ENCODE measurements at regions not wholly inside any gene's neighbourhood (a gene's known extent, or its start where the extent isn't known, plus 50 kb on each side); places are given as distances from the start of the nearest gene placed in this dataset.

DNA sequence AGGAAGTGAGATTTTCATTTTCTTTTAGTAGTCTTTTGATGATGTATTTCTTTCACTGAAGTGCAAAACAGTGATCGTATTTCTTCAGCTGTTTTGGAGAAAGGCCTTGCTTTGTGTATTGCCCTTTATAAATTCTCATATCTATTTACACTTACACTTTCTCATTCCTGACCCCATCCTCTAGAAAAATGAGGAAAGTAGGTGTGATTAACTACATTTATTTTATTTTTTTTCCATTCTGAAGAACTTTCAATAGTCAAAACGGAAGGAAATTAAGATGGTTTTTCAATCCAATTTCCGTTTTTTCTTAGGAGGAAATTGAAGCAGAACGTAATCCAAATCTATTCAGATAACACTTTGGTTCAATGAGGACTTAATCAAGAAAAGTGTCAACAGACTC lies 188.1 kb downstream of the SLITRK5 start:
- in situ Hi-C loops (cut with HindIII; ENCODE audit: low pct_ligation_motif_present, low pct_unique_long_range_greater_than_20kb, low sequenced_read_pairs), result no loop called here

DNA sequence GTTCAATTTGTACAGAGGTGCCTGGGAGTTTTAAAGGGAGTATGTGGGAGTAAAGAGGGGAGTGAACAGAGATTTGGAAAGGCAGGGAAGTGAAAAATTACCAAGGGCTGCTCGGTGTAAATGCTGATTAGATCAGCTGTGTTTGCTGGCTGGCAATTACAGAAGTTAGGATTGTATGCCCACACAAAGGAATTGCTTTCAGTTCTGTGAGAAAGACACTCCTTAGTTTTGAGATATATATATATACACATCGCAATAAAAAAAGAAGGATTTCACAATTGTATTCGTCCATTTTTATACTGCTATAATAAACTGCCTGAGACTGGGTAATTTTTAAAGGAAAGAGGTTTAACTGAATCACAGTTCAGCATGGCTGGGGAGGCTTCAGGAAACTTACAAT lies 196.3 kb downstream of the SLITRK5 start:
- in situ Hi-C loops (cut with HindIII; ENCODE audit: low pct_ligation_motif_present, low pct_unique_long_range_greater_than_20kb, low sequenced_read_pairs), result no loop called here
- DNase-seq, result no peak

More for the DNA sequence above, 188.1 kb downstream of the SLITRK5 start:
- no peak for DNase-seq

GRCh38 chr13:87868731-87869130 lies 197.6 kb downstream of the SLITRK5 start:
- in situ Hi-C loops (cut with HindIII; ENCODE audit: low pct_ligation_motif_present, low pct_unique_long_range_greater_than_20kb, low sequenced_read_pairs), result no loop called here
- no peak for DNase-seq

DNA sequence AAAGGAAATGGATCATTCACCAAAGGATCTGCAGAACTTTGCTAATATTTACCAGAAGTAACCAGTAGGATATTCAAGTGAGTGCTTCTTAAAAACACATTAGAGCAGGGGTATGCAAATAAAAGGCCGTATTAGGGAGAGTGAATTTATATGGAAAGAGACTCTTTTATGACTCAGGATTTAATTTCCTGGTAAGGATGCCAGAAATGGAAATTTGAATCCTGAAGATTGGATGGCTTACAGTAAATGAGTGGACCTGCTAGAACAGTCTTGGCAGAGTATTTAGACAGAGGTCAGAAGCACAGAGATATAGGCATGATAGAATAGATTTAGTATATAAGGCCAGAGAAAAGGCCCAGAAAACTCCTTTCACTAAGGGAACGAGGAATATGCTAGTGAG lies 201.6 kb downstream of the SLITRK5 start:
- no peak for DNase-seq
- in situ Hi-C loops (cut with HindIII; ENCODE audit: low pct_ligation_motif_present, low pct_unique_long_range_greater_than_20kb, low sequenced_read_pairs), result no loop called here

DNA sequence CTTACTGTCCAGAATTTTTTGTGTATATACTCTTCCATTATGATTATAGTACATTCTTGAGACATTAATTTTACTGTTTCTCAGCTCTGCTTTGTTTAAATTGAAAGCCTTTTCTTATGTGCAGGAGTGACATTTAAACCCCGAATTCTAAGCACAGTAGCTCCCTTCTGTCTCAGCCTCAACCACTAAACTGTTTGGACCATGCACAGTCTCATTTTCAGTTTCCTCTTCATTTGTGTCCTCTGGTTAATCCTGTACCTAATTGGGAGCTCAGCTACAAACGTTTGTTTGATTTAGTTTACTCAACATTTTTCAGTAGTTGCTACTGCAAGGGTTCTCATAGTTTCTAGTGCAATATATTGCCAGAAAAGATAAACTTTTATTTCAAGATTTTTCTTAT lies 206.3 kb downstream of the SLITRK5 start:
- in situ Hi-C loops (cut with HindIII; ENCODE audit: low pct_ligation_motif_present, low pct_unique_long_range_greater_than_20kb, low sequenced_read_pairs), result no loop called here
- DNase-seq, result no peak

DNA sequence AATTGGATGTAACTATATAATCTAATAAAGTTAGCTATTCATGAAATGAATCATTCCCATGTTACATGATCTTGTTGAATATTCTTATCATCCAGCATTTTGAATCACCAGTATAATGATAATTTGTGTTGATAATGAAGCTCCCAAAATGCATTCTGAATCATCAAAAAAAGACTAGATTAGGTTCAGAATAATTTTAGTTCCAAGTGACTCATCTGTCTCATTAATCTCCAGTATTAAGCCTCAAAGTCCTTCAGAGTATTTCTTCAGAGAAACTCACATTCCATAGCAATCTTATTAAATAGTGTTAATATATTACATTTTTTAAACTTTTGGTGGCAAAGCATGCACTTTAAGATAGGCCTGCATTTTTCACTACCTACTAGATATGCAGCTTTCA lies 207.5 kb downstream of the SLITRK5 start:
- no peak for DNase-seq
- in situ Hi-C loops (cut with HindIII; ENCODE audit: low pct_ligation_motif_present, low pct_unique_long_range_greater_than_20kb, low sequenced_read_pairs), result no loop called here

GRCh38 chr13:87884884-87885283 lies 213.7 kb downstream of the SLITRK5 start:
- in situ Hi-C loops (cut with HindIII; ENCODE audit: low pct_ligation_motif_present, low pct_unique_long_range_greater_than_20kb, low sequenced_read_pairs), result no loop called here
- peak; percentile 72 for DNase-seq

- DNase-seq, result no peak
- in situ Hi-C loops (cut with HindIII; ENCODE audit: low pct_ligation_motif_present, low pct_unique_long_range_greater_than_20kb, low sequenced_read_pairs), result no loop called here
Observed at GRCh38 chr13:87887459-87888123, 216.4 kb downstream of the SLITRK5 start.

- in situ Hi-C loops (cut with HindIII; ENCODE audit: low pct_ligation_motif_present, low pct_unique_long_range_greater_than_20kb, low sequenced_read_pairs), result no loop called here
- no peak for DNase-seq
Observed at GRCh38 chr13:87889254-87889653, 218.1 kb downstream of the SLITRK5 start.

GRCh38 chr13:87893186-87893585 lies 222.0 kb downstream of the SLITRK5 start:
- in situ Hi-C loops (cut with HindIII; ENCODE audit: low pct_ligation_motif_present, low pct_unique_long_range_greater_than_20kb, low sequenced_read_pairs), result no loop called here
- no peak for DNase-seq

DNA sequence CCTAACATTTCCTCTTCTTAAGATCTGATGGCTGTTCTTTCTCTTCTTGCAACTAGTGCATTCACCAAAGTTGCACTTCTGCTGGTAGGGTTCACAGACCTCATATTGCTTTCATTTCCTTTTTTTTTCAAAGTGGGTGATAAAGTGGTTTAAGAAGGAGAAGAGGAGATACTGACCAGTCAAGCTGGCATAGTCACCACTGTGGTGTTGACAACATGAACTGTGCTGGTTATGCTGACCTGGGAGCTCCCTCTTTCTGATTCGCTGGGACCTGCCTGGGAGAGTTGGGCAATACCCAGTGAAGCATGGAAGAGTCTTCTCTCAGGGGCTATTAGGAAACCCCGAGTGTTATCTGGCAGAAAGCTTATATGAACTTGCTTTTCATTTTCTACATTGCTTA lies 222.9 kb downstream of the SLITRK5 start:
- in situ Hi-C loops (cut with HindIII; ENCODE audit: low pct_ligation_motif_present, low pct_unique_long_range_greater_than_20kb, low sequenced_read_pairs), result no loop called here
- no peak for DNase-seq

DNA sequence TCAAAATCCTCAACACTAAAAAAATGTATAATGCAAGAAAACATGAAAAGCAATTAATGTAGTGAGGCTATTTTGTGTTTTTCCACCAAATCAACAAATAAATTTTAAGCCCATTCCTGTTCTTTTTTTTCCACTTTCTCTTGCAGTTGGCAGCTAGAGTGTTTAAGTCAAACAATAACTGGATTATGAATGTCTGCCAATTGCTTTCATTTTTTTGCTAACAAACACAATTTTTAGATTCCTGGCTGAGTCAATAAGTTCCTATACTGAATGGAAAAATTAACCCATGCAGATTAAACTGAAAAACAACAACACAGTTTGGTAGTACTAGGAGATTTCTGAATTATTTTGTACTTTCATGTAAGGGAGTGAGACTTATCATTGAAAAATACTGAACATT lies 232.4 kb downstream of the SLITRK5 start:
- in situ Hi-C loops (cut with HindIII; ENCODE audit: low pct_ligation_motif_present, low pct_unique_long_range_greater_than_20kb, low sequenced_read_pairs), result no loop called here
- DNase-seq, result no peak

- no peak for DNase-seq
- in situ Hi-C loops (cut with HindIII; ENCODE audit: low pct_ligation_motif_present, low pct_unique_long_range_greater_than_20kb, low sequenced_read_pairs), result no loop called here
Observed at GRCh38 chr13:87906411-87906810, 235.2 kb downstream of the SLITRK5 start.

DNA sequence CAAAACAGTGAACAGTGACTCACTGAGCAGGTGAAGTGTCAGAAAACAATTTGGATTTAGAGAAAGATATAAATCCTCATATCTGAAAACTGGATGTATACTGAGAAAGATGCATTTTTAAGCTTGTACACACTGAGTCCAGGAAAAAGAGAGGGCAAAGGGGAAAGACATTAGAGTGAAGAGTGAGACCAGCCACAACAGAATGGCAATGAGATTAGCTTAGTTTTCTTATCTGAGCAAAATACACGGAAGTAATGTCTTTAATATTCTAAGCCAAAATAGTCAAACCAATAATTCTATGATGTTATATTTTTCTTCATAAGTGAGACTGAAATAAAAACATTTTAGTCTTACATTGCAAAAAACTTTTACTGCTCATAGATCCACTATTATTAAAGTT lies 236.0 kb downstream of the SLITRK5 start:
- no peak for DNase-seq
- in situ Hi-C loops (cut with HindIII; ENCODE audit: low pct_ligation_motif_present, low pct_unique_long_range_greater_than_20kb, low sequenced_read_pairs), result no loop called here

DNA sequence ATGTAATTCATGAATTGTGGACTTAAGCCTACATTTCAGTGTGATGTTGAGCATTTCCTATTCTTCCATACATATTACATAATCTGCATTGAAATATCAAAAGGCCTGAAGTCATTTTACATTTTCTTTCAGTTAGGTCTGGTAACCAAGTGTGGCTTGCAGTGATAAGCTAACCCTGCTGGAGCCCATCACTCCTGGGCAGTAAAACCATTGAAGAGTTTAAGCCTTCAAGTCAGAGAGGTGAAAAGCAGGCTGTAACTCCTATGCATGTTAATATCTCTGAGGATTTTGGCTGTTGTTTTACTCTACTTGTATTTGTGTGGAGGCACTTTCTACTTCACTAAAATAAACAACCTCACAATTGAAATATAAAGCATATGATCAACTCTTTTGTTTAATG lies 248.8 kb downstream of the SLITRK5 start:
- in situ Hi-C loops (cut with HindIII; ENCODE audit: low pct_ligation_motif_present, low pct_unique_long_range_greater_than_20kb, low sequenced_read_pairs), result no loop called here
- DNase-seq, result no peak

DNA sequence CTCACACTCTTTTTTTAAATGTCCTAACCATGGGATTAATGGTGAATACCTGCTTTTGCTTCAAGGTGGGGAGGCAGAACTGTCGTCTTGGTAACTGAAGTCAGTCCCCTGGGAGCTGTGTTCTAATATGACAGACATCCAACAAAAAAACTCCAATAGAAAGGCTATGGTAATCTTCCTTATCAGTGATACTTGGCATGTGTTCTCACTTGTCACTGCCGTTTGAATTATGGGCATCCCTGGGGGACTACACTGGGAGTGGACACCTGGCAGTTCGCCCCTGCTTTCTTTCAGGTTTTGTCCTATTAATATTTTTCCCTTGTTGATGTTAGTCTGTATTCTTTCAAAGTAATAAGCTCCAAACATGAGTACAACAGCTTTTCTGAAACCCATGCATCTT lies 252.6 kb downstream of the SLITRK5 start:
- no peak for DNase-seq
- in situ Hi-C loops (cut with HindIII; ENCODE audit: low pct_ligation_motif_present, low pct_unique_long_range_greater_than_20kb, low sequenced_read_pairs), result no loop called here

DNA sequence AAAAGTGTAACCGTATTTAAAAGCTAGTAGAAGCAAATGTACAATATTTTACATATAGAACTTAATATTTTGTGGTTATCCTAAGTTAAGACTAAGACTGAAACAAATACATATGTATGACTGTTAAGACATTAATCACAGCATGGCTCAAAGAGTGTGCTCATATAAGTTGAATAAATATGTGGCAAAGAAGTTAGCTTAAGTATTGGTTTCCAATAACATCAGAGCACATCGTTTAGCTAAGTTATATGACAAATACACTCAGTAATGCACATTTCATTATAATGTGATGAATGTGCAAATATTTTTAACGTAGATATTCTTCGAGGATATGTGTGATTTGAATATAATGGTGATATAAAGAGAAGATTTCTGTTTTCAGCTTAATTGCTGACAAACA lies 253.8 kb downstream of the SLITRK5 start:
- no peak for DNase-seq
- in situ Hi-C loops (cut with HindIII; ENCODE audit: low pct_ligation_motif_present, low pct_unique_long_range_greater_than_20kb, low sequenced_read_pairs), result no loop called here

- DNase-seq, result no peak
- in situ Hi-C loops (cut with HindIII; ENCODE audit: low pct_ligation_motif_present, low pct_unique_long_range_greater_than_20kb, low sequenced_read_pairs), result no loop called here
Observed at GRCh38 chr13:87940776-87941175, 269.6 kb downstream of the SLITRK5 start.

- in situ Hi-C loops (cut with HindIII; ENCODE audit: low pct_ligation_motif_present, low pct_unique_long_range_greater_than_20kb, low sequenced_read_pairs), result no loop called here
- DNase-seq, result peak; percentile 24
Observed at GRCh38 chr13:87941226-87941625, 270.1 kb downstream of the SLITRK5 start.

DNA sequence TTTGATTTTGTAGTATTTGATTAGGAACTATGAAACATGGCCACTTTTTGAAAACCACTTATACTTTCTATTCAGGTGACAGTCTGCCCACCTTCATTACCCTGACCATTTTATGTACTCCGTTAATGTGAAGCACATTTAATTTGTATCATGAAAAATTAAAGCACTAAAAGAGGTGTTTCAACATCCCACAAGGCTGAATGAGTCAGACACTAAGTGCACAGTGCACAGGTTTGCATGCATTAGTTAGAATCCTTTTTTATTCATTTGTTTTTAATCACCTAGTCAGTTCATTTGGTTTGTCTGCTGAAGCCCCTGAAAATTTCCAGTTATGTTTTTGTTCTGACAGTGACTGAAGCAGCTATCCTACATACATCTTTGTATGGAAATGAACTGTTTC lies 271.0 kb downstream of the SLITRK5 start:
- DNase-seq, result no peak
- in situ Hi-C loops (cut with HindIII; ENCODE audit: low pct_ligation_motif_present, low pct_unique_long_range_greater_than_20kb, low sequenced_read_pairs), result no loop called here

- no peak for DNase-seq
- in situ Hi-C loops (cut with HindIII; ENCODE audit: low pct_ligation_motif_present, low pct_unique_long_range_greater_than_20kb, low sequenced_read_pairs), result no loop called here
Observed at GRCh38 chr13:87944038-87944437, 272.9 kb downstream of the SLITRK5 start.
